SK-N-SH (cell line): ENCODE measurements at regions not wholly inside any gene's neighbourhood (a gene's known extent, or its start where the extent isn't known, plus 50 kb on each side); places are given as distances from the start of the nearest gene placed in this dataset.

ENCODE experiments used
- CTCF ChIA-PET: fragments of 300-600, 350-600 bp; formaldehyde crosslinking; extraction: SDS; loops from one replicate; lab custom pipeline; 2021; lab: Yijun Ruan, JAX
- POLR2A ChIA-PET: fragments of 350-600 bp; sonication (Branson Sonifier 250); formaldehyde crosslinking; extraction: SDS; loops from one replicate; lab custom pipeline; 2020; ENCODE audit warnings: antibody characterized with exemption, inconsistent platforms; lab: Yijun Ruan, JAX
- DNase-seq: peaks from one replicate; pipeline ENCODE4 v3.0.0; 2012
- H2AFZ ChIP-seq: fragments of 200-600 bp; sonication (generic); 2 replicates; pipeline ENCODE4 v1.8.1; 2016; ENCODE audit warnings: antibody characterized with exemption, mild to moderate bottlenecking, low read depth
- H3F3A ChIP-seq: fragments of 200-600 bp; sonication (generic); replicated peaks from 2 replicates; pipeline ENCODE3; 2016; ENCODE audit warnings: antibody characterized with exemption, mild to moderate bottlenecking; ENCODE audit not compliant: insufficient read depth
- H3K27ac ChIP-seq, 2 experiments: fragments of 200-500 bp in 1 of 2; fragments of 200-600 bp in 1 of 2; sonication (Bioruptor generic) in 1 of 2; sonication (generic), shearing (Covaris generic) in 1 of 2; 2 replicates each; pipeline versions ENCODE4 v1.5.1 to v1.6.1; 2014 to 2016; ENCODE audit warnings: low read depth in 2 of 2, inconsistent platforms in 1 of 2, low read length in 1 of 2, mild to moderate bottlenecking in 1 of 2, mixed read lengths in 1 of 2
- H3K27me3 ChIP-seq: fragments of 200-600 bp; sonication (generic), shearing (Covaris generic); 2 replicates; pipeline ENCODE4 v1.6.1; 2016; ENCODE audit warnings: mixed run types; ENCODE audit not compliant: insufficient read depth
- H3K36me3 ChIP-seq, 2 experiments: fragments of 200-500 bp in 1 of 2; fragments of 200-600 bp in 1 of 2; sonication (Bioruptor generic) in 1 of 2; sonication (generic) in 1 of 2; replicated peaks in 1 of 2; 2 replicates each; pipeline versions ENCODE3 to v1.5.1; 2014 to 2016; ENCODE audit warnings: low read length in 1 of 2, mild to moderate bottlenecking in 1 of 2; ENCODE audit not compliant: insufficient read depth in 2 of 2, control insufficient read depth in 1 of 2
- H3K4me1 ChIP-seq, 2 experiments: fragments of 200-500 bp in 1 of 2; fragments of 200-600 bp in 1 of 2; sonication (Bioruptor generic) in 1 of 2; sonication (generic), shearing (Covaris generic) in 1 of 2; 2 replicates each; pipeline versions ENCODE4 v1.5.1 to v1.6.1; 2014 to 2016; ENCODE audit warnings: low read depth in 1 of 2, low read length in 1 of 2, mixed run types in 1 of 2; ENCODE audit not compliant: insufficient read depth in 2 of 2, control insufficient read depth in 1 of 2
- H3K4me2 ChIP-seq: fragments of 200-600 bp; sonication (generic), shearing (Covaris generic); 2 replicates; pipeline ENCODE4 v1.6.1; 2017; ENCODE audit warnings: mixed run types
- H3K4me3 ChIP-seq, 2 experiments: fragments of 200-500 bp in 1 of 2; fragments of 200-600 bp in 1 of 2; sonication (Bioruptor generic) in 1 of 2; sonication (generic), shearing (Covaris generic) in 1 of 2; 2 replicates each; pipeline versions ENCODE4 v1.5.1 to v1.8.1; 2014 to 2016; ENCODE audit warnings: low read depth in 2 of 2, inconsistent platforms in 1 of 2, low read length in 1 of 2, mild to moderate bottlenecking in 1 of 2, mixed read lengths in 1 of 2, moderate library complexity in 1 of 2
- H3K79me2 ChIP-seq: fragments of 200-600 bp; sonication (generic); 2 replicates; pipeline ENCODE4 v1.8.1; 2017; ENCODE audit warnings: mild to moderate bottlenecking; ENCODE audit not compliant: insufficient read depth
- H3K9ac ChIP-seq: fragments of 200-600 bp; sonication (generic); 2 replicates; pipeline ENCODE4 v1.6.1; 2017; ENCODE audit warnings: mixed run types
- H3K9me2 ChIP-seq: fragments of 200-600 bp; sonication (generic); 2 replicates; pipeline ENCODE4 v1.6.1; 2017; ENCODE audit warnings: mixed run types
- H3K9me3 ChIP-seq: fragments of 200-600 bp; sonication (generic); 2 replicates; pipeline ENCODE4 v1.6.1; 2017; ENCODE audit warnings: mixed run types, mild to moderate bottlenecking, moderate library complexity
- H4K20me1 ChIP-seq: fragments of 200-600 bp; sonication (generic); 2 replicates; pipeline ENCODE4 v1.6.1; 2017; ENCODE audit warnings: mild to moderate bottlenecking, mixed run types; ENCODE audit not compliant: insufficient read depth
- EP300 ChIP-seq, 2 experiments: IDR thresholded peaks; 2 replicates each; pipeline versions ENCODE4 v1.4.0 to v1.6.1; 2012; ENCODE audit warnings: borderline replicate concordance in 1 of 2, low read depth in 1 of 2, low read length in 1 of 2
- MEF2A ChIP-seq: IDR thresholded peaks from 2 replicates; pipeline ENCODE4 v1.4.0; 2012; ENCODE audit warnings: low read depth, borderline replicate concordance
- MXI1 ChIP-seq: IDR thresholded peaks from 2 replicates; pipeline ENCODE4 v1.6.1; 2012; ENCODE audit warnings: mild to moderate bottlenecking, low read depth, low read length, improper control_type of control experiment
- NFIC ChIP-seq: IDR thresholded peaks from 2 replicates; pipeline ENCODE4 v1.4.0; 2012; ENCODE audit warnings: borderline replicate concordance
- NRF1 ChIP-seq: IDR thresholded peaks from 2 replicates; pipeline ENCODE4 v1.6.1; 2012; ENCODE audit warnings: low read depth, mild to moderate bottlenecking, low read length
- POLR2AphosphoS5 ChIP-seq: IDR thresholded peaks from 2 replicates; pipeline ENCODE4 v1.6.1; 2012; ENCODE audit warnings: low read depth, low read length
- RFX5 ChIP-seq: IDR thresholded peaks from 2 replicates; pipeline ENCODE4 v1.6.1; 2012; ENCODE audit warnings: mild to moderate bottlenecking, improper control_type of control experiment, low read length
- SIN3A ChIP-seq: IDR thresholded peaks from 2 replicates; pipeline ENCODE4 v1.6.1; 2012; ENCODE audit warnings: low read depth, mild to moderate bottlenecking, low read length, moderate library complexity, borderline replicate concordance
- TCF12 ChIP-seq: IDR thresholded peaks from 2 replicates; pipeline ENCODE4 v1.4.0; 2012
- TEAD4 ChIP-seq: IDR thresholded peaks from 2 replicates; pipeline ENCODE4 v1.4.0; 2012; ENCODE audit warnings: mild to moderate bottlenecking, borderline replicate concordance; ENCODE audit not compliant: insufficient read depth
- YY1 ChIP-seq: IDR thresholded peaks from 2 replicates; pipeline ENCODE4 v1.4.0; 2012; ENCODE audit warnings: low read depth, mild to moderate bottlenecking
- TF ChIP-seq, protein P1 (sequence below): fragments of 150-350 bp; IDR thresholded peaks from 2 replicates; pipeline ENCODE4 v1.6.1; 2016; ENCODE audit warnings: mild to moderate bottlenecking, low read depth, low read length
- TF ChIP-seq, protein P2 (sequence below): IDR thresholded peaks from 2 replicates; pipeline ENCODE4 v1.6.1; 2012; ENCODE audit warnings: mild to moderate bottlenecking, low read depth, low read length, moderate library complexity

GRCh38 chr12:90399357-90399756 lies 555.6 kb downstream of the CCER1 start:
- H3K4me3 ChIP-seq, result no peak overlapping the region
- H3K27me3 ChIP-seq, result no peaks in the 10 kb centered on the region
- no peaks in the 10 kb centered on the region for H3F3A ChIP-seq
- no peaks in the 10 kb centered on the region for H3K9me2 ChIP-seq
- no peaks in the 10 kb centered on the region for H3K79me2 ChIP-seq
- CTCF ChIA-PET, result no interaction called here
- POLR2A ChIA-PET, result no interaction called here
- no peak overlapping the region for H2AFZ ChIP-seq
- no peaks in the 10 kb centered on the region for H3K4me1 ChIP-seq
- TF ChIP-seq NFIC, result no peak
- TF ChIP-seq TEAD4, result no peak
- TF ChIP-seq, protein P1, sequence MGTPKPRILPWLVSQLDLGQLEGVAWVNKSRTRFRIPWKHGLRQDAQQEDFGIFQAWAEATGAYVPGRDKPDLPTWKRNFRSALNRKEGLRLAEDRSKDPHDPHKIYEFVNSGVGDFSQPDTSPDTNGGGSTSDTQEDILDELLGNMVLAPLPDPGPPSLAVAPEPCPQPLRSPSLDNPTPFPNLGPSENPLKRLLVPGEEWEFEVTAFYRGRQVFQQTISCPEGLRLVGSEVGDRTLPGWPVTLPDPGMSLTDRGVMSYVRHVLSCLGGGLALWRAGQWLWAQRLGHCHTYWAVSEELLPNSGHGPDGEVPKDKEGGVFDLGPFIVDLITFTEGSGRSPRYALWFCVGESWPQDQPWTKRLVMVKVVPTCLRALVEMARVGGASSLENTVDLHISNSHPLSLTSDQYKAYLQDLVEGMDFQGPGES, result no peak
- TF ChIP-seq, protein P2, sequence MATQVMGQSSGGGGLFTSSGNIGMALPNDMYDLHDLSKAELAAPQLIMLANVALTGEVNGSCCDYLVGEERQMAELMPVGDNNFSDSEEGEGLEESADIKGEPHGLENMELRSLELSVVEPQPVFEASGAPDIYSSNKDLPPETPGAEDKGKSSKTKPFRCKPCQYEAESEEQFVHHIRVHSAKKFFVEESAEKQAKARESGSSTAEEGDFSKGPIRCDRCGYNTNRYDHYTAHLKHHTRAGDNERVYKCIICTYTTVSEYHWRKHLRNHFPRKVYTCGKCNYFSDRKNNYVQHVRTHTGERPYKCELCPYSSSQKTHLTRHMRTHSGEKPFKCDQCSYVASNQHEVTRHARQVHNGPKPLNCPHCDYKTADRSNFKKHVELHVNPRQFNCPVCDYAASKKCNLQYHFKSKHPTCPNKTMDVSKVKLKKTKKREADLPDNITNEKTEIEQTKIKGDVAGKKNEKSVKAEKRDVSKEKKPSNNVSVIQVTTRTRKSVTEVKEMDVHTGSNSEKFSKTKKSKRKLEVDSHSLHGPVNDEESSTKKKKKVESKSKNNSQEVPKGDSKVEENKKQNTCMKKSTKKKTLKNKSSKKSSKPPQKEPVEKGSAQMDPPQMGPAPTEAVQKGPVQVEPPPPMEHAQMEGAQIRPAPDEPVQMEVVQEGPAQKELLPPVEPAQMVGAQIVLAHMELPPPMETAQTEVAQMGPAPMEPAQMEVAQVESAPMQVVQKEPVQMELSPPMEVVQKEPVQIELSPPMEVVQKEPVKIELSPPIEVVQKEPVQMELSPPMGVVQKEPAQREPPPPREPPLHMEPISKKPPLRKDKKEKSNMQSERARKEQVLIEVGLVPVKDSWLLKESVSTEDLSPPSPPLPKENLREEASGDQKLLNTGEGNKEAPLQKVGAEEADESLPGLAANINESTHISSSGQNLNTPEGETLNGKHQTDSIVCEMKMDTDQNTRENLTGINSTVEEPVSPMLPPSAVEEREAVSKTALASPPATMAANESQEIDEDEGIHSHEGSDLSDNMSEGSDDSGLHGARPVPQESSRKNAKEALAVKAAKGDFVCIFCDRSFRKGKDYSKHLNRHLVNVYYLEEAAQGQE, result no peak
- no peak for TF ChIP-seq NRF1
- H4K20me1 ChIP-seq, result no peaks in the 10 kb centered on the region
- no peak overlapping the region for H3K4me2 ChIP-seq
- H3K36me3 ChIP-seq, result no peaks in the 10 kb centered on the region
- H3K27ac ChIP-seq, result no peak overlapping the region
- H3K9me3 ChIP-seq, result no peaks in the 10 kb centered on the region
- no peak for DNase-seq
- no peak overlapping the region for H3K9ac ChIP-seq

DNA sequence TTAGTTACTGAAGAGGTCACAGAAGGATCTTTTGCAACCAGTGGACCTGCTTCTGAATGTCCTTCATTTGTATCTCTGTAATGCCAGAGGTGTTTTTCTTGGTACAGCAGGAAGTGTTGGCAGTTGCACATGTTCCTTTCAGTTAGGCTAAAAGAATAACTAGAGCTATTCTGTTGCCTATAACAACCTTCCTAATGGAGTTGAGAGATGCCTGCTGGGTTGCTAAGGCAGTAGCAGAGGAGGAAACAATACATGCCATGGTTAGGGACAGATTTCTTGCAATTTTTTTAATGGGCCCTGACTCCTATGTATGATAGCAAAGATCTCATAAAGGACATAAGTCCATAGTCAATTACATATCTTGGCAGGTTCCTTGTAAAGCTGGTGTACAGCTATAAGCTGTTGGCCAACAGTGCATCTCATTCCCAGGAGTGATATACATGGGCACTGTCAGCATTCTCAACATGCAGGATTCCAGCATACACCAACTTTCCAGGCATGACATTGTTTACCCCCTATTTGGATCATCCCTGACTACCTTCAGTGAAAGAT lies 556.6 kb downstream of the CCER1 start:
- TF ChIP-seq YY1, result no peak
- no peak for TF ChIP-seq MXI1
- TF ChIP-seq, protein P2, result no peak
- no peak for TF ChIP-seq TCF12
- TF ChIP-seq RFX5, result no peak
- TF ChIP-seq SIN3A, result no peak
- TF ChIP-seq MEF2A, result no peak
- TF ChIP-seq POLR2AphosphoS5, result no peak
- no peak for TF ChIP-seq EP300 (IDR thresholded peaks at IDR 0.05; ENCODE audit: borderline replicate concordance in 1 of 2, low read depth in 1 of 2, low read length in 1 of 2)
- TF ChIP-seq, all 33 proteins: peak for 0
- no peaks in the 10 kb centered on the region for H3K36me3 ChIP-seq
- no peak overlapping the region for H3K4me2 ChIP-seq
- no peak overlapping the region for H3K27ac ChIP-seq
- DNase-seq, result no peak
- H3K4me3 ChIP-seq, result no peak overlapping the region
- H4K20me1 ChIP-seq, result no peaks in the 10 kb centered on the region
- H3K9ac ChIP-seq, result no peak overlapping the region
- no peaks in the 10 kb centered on the region for H3K79me2 ChIP-seq
- no peaks in the 10 kb centered on the region for H3K9me3 ChIP-seq
- no peaks in the 10 kb centered on the region for H3K27me3 ChIP-seq
- no peak overlapping the region for H2AFZ ChIP-seq
- CTCF ChIA-PET, result no interaction called here
- H3K9me2 ChIP-seq, result no peaks in the 10 kb centered on the region
- POLR2A ChIA-PET, result no interaction called here
- no peaks in the 10 kb centered on the region for H3F3A ChIP-seq
- H3K4me1 ChIP-seq, result no peaks in the 10 kb centered on the region
